HG03442 (cell line): ENCODE measurements at regions not wholly inside any gene's neighbourhood (a gene's known extent, or its start where the extent isn't known, plus 50 kb on each side); places are given as distances from the start of the nearest gene placed in this dataset.
"Not testable (repeated sequence)": the region's sequence is repeated elsewhere in the genome, so short reads cannot be mapped to it uniquely, and the experiment has no call there.

ENCODE experiments used
- ATAC-seq: cut with Tn5 transposase; IDR thresholded peaks from one replicate; pipeline ENCODE4 v1.9.1; 2021; ENCODE audit warnings: mild to moderate bottlenecking, moderate library complexity; ENCODE audit not compliant: unreplicated experiment

GRCh38 chr6:115814907-115815306 is 245.8 kb downstream of the FRK start:
- ATAC-seq: no peak

DNA sequence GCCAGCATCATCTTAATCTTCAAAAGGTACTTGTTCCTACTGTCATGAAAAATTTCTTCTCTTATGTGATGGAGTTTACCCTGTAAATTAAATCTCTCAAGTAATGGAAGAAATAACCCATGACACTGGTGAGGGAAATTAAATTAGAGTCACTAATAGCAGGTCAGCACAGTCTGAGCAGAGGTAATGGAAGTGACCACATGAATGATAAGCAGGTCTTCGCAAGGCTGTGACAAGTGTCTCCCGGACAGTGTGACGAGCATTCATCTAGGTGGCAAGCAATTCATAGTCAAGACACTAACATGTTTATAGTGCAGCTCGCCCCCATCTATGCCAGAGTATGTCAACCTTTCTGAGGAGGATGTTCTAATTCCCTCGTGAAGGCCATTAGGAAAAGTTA is 249.2 kb downstream of the FRK start:
- ATAC-seq: no peak

DNA sequence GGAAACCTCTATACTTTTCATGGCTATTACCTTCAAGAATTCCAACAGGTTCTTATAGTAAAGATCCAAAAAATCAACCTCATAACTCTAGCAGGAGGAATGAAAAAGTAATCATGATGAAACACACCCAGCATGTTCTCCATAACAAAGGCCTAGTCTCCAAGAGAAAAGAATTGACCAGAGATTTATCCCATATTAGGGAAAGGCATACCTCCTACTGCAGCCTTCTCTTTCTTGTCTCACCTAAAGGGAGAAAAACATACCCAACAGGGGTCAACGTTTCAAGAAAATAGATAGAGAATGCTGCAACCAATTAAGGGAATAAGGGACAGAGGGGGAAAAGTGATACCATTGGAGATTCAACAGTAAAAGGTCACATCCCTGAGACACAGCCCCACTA is 262.5 kb downstream of the FRK start:
- ATAC-seq: no peak

GRCh38 chr6:115796829-115797228 is 263.9 kb downstream of the FRK start:
- no peak for ATAC-seq

DNA sequence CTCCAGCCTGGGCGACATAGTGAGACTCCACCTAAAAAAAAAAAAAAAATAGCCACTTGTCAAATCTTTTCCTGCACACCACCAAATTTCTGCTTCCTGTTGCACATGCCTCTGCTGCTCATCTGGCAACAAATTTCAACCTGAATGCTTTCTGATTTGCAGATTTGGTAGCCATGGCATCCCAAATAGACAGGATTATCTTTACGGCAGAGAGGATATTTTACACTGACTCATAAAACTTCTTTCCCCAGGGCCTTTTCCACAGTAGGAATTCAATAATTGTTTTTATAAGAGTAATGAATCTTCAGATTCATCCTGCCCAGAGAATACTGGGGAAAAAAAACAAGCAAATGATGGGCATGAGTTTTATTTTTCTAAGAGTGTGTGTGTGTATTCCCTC is 264.6 kb downstream of the FRK start:
- no peak for ATAC-seq

DNA sequence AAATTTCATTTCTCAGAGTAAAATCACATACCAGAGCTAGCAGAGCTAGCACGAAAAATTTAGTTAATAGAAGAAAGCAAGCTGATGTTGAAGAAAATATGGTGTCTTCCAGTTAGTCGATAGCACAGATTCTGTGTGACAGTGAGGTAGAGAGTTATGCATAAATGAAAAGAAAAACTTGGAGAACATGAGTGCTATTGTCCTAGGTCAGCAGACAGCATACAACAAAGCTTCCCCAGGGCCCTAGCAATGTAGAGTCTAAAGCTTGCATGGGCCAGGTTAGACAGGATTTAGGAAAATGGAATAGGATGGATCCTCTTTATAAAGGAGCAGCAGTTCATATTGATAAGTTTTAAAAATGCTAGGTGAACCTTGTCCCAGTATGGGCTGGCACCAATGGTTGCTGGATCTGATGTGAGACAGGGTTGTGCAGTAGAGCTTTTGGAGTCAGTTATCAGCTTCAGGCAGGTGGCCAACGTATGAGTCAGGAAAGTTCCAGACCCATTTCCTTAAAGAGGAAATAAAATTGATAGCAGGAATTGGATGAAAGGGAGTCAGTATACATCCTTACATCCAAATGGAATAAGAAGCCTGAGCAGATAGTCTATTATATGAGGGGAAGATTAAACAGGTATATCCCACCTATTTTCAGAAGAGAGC is 277.2 kb downstream of the FRK start:
- ATAC-seq: no peak

GRCh38 chr6:115782612-115783011 is 278.1 kb downstream of the FRK start:
- no peak for ATAC-seq

- no peak for ATAC-seq
These were observed 286.9 kb downstream of the FRK start for GRCh38 chr6:115773741-115774140.

GRCh38 chr6:115770851-115771250 is 289.8 kb downstream of the FRK start:
- no peak for ATAC-seq

DNA sequence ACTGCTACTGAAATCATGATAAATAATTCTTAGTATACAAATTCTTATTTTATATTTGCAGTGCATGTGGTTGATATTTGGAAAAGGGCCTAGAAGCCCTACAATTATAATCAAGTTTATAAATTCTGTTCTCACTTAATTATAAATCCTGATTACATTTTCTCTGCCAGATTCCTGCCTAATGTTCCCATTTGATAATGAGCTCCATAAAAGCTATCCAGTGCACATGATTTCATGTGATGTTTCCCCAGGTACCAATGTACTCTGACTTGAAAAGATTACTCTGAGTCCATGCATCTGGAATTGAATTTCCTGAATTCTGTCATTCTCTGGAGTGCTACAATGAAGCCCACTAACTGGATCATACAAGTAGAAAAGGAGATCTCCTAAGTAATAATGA is 292.2 kb downstream of the FRK start:
- no peak for ATAC-seq

GRCh38 chr6:115767931-115768330 is 292.8 kb downstream of the FRK start:
- no peak for ATAC-seq

- ATAC-seq: no peak
These were observed 293.8 kb downstream of the FRK start for GRCh38 chr6:115766745-115767462.

- ATAC-seq: no peak
These were observed 294.7 kb downstream of the FRK start for GRCh38 chr6:115765966-115766365.

DNA sequence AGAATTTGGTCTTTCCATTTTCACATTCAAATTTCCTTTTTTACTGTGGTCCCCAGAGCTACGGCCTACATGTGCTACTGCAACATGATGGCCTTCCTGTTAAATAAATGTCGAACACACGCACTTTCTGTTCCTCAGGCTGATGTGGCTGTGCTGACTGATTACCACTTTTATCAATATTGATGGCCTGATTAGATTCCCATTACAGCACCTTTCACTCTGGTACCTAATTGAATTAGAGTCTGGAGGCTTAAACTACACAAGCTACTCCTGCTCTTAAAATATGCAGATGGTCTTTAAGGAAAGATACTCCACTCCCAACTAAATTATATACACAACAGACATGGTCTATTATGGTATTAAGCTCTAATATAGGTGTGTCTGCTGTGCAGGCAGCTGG is 301.6 kb downstream of the FRK start:
- no peak for ATAC-seq

GRCh38 chr6:115753446-115753845 is 307.2 kb downstream of the FRK start:
- ATAC-seq: no peak

DNA sequence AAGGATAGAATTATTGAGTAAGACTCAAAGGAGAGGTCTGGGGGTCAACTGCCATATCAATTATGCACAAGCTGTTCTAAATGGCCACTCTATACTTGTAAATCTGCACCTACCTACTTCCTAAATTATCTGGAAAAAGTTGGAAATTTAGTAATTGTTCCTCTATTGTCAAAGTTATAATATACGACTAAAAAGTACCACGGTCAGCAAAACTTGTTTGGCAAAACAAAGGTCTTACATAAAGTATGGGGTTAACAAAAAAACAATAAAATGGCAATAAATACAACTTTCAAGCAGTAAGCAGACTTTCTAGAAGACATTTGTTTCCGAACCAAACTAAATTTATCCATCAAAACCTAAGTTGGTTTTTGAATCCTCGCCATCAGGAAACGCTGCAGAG is 309.7 kb downstream of the FRK start:
- no peak for ATAC-seq

DNA sequence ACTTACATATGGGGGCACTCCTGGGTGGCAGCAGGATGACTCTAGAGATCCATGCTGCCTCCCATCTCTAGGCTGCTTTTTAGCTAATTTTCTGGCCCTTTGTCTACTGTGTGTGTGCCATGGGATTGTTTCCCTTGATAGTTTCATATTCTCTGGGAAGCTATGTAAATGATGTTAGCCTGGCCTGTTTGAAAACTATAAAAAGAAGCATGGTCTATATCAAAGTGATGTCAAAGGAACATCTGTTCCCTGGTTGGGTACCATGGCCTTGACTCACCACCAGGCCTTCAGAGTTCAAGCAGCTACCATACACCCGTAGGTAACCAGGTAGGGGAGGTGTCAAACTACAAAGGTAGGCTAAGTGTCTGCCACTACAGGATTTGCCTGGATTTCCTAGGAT is 310.4 kb downstream of the FRK start:
- ATAC-seq: no peak

DNA sequence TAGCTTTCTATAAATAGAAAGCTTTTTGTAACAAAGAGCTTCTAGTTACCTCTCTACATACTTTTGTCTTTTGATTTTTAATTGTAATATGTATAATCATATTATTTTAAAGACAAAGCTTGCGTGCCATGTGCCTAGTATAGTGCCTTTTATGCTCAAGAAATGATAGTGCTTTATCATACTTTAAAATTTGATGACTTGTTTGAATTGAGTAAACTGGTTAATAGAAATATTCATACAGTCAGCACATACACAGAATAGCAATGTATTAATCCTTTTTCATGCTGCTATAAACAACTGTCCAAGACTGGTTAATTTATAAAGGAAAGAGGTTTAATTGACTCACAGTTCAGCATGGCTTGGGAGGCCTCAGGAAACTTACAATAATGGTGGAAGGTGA is 313.0 kb downstream of the FRK start:
- ATAC-seq: no peak

DNA sequence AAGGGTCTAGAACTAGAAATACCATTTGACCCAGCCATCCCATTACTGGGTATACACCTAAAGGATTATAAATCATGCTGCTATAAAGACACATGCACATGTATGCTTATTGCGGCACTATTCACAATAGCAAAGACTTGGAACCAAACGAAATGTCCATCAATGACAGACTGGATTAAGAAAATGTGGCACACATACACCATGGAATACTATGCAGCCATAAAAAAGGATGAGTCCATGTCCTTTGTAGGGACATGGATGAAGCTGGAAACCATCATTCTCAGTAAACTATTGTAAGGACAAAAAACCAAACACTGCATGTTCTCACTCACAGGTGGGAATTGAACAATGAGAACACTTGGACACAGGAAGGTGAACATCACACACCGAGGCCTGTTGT is 314.1 kb downstream of the FRK start:
- not testable (repeated sequence) for ATAC-seq

- no peak for ATAC-seq
These were observed 319.8 kb downstream of the FRK start for GRCh38 chr6:115740907-115741306.

- ATAC-seq: no peak
These were observed 325.1 kb downstream of the FRK start for GRCh38 chr6:115735610-115736009.

- ATAC-seq: no peak
These were observed 327.3 kb downstream of the FRK start for GRCh38 chr6:115733426-115733825.

GRCh38 chr6:115729036-115729435 is 331.7 kb downstream of the FRK start:
- ATAC-seq: no peak
